Thyroid gland (tissue), 4 donors: ENCODE measurements at regions not wholly inside any gene's neighbourhood (a gene's known extent, or its start where the extent isn't known, plus 50 kb on each side); places are given as distances from the start of the nearest gene placed in this dataset.

Experiments
- CTCF ChIP-seq, 6 experiments: fragments of 200-600 bp in 3 of 6; fragments of 450-650 bp in 3 of 6; sonication (generic) in 3 of 6; IDR thresholded peaks; one replicate each; pipeline ENCODE4 v1.5.1; 2016 to 2019; ENCODE audit warnings: antibody characterized with exemption in 6 of 6, mild to moderate bottlenecking in 2 of 6, inconsistent platforms in 1 of 6, moderate library complexity in 1 of 6
- POLR2A ChIP-seq, 2 donors: fragments of 450-650 bp; IDR thresholded peaks; one replicate each; pipeline ENCODE4 v1.6.1; 2017; ENCODE audit warnings: antibody characterized with exemption in 2 of 2, mild to moderate bottlenecking in 2 of 2, moderate library complexity in 1 of 2

- TF ChIP-seq CTCF (IDR thresholded peaks at IDR 0.05), result no peak
- TF ChIP-seq POLR2A (IDR thresholded peaks at IDR 0.05), result no peak
Observed at GRCh38 chr4:105092356-105092755, 54.3 kb upstream of the TET2 start.
